A673 (cell line): ENCODE measurements at regions not wholly inside any gene's neighbourhood (a gene's known extent, or its start where the extent isn't known, plus 50 kb on each side); places are given as distances from the start of the nearest gene placed in this dataset.

Experiments used
- BruUV-seq: library from RNA; stranded (reverse); fragments of 400-500 nt; replicated peaks from 2 replicates; lab custom pipeline; 2021; lab: Mats Ljungman, UMichigan
- CTCF ChIA-PET: fragments of 300-600 bp; sonication (Branson Sonifier 250); formaldehyde crosslinking; loops from one replicate; lab custom pipeline; 2022; ENCODE audit warnings: antibody characterized with exemption; lab: Charles Lee
- POLR2A ChIA-PET: fragments of 300-600 bp; sonication (Branson Sonifier 250); formaldehyde crosslinking; loops from one replicate; lab custom pipeline; 2022; ENCODE audit warnings: antibody characterized with exemption; ENCODE audit not compliant: low non-redundant PET; lab: Charles Lee
- DNase-seq: peaks from one replicate; pipeline ENCODE4 v3.0.0-alpha.2; 2015; ENCODE audit warnings: low spot score
- H3K27ac ChIP-seq: fragments of 200-600 bp; sonication (generic); 2 replicates; pipeline ENCODE4 v1.5.1; 2016; ENCODE audit warnings: mixed run types, low read depth, mild to moderate bottlenecking, mixed read lengths, antibody characterized with exemption, low read length; ENCODE audit not compliant: poor library complexity, severe bottlenecking
- H3K27me3 ChIP-seq: fragments of 200-600 bp; sonication (generic); replicated peaks from 2 replicates; pipeline ENCODE4 v1.6.1; 2017; ENCODE audit warnings: mixed run types, low read depth, mild to moderate bottlenecking, mixed read lengths, antibody characterized with exemption, low read length; ENCODE audit not compliant: insufficient read depth, poor library complexity
- H3K36me3 ChIP-seq: fragments of 200-600 bp; sonication (generic); 2 replicates; pipeline ENCODE4 v1.6.1; 2016; ENCODE audit warnings: mixed run types, mild to moderate bottlenecking, mixed read lengths, antibody characterized with exemption, low read length; ENCODE audit not compliant: insufficient read depth, poor library complexity, severe bottlenecking
- H3K4me1 ChIP-seq: fragments of 200-600 bp; sonication (generic); 2 replicates; pipeline ENCODE4 v1.6.1; 2017; ENCODE audit warnings: mixed run types, mild to moderate bottlenecking, mixed read lengths, antibody characterized with exemption, low read length; ENCODE audit not compliant: insufficient read depth, poor library complexity, severe bottlenecking
- H3K4me3 ChIP-seq: fragments of 200-600 bp; sonication (generic); 2 replicates; pipeline ENCODE4 v1.5.1; 2016; ENCODE audit warnings: low read depth, mixed run types, mild to moderate bottlenecking, mixed read lengths, low read length; ENCODE audit not compliant: poor library complexity, severe bottlenecking
- H3K9me3 ChIP-seq: fragments of 200-600 bp; sonication (generic); 2 replicates; pipeline ENCODE4 v1.6.1; 2016; ENCODE audit warnings: mixed run types, low read depth, mild to moderate bottlenecking, mixed read lengths, antibody characterized with exemption, low read length; ENCODE audit not compliant: poor library complexity, severe bottlenecking
- EZH2 ChIP-seq: fragments of 200-600 bp; sonication (generic); IDR thresholded peaks from 2 replicates; pipeline ENCODE4 v1.6.1; 2017; ENCODE audit warnings: borderline replicate concordance, low read depth, mild to moderate bottlenecking, mixed read lengths, antibody characterized with exemption, low read length; ENCODE audit not compliant: poor library complexity, severe bottlenecking
- intact Hi-C: fragments of 100-400 bp; cut with micrococcal nuclease; formaldehyde crosslinking; loops from one replicate; pipeline ENCODE4 v1.10.0; 2022; ENCODE audit not compliant: unreplicated experiment
- TF ChIP-seq, protein P1 (sequence below): fragments of 300-800, 200-600 bp; sonication (generic); conservative IDR thresholded peaks from 2 replicates; pipeline ENCODE4 v1.5.1; 2017; ENCODE audit warnings: low read depth, mild to moderate bottlenecking, antibody characterized with exemption, low read length, moderate library complexity, mixed read lengths

DNA sequence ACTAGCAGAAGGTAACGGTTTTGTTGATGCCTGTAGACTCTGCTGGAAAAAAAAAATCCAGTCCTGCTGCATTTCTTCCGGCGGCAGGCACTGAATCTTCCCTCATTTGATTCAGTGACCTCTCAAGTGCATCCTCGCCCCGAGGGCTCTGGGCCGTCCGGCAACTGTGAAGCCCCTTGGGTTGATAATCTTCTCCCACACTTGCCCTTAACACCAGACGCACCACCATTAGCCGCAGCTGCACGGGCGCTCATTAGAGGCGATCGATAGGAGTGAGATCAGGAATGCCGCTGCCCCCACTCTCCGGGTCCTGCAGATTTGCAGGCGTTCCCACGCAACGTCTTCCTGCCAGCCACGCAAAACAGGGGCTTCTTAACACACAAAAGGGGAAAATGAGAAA is 200.0 kb upstream of the MKI67 start:
- H3K27ac ChIP-seq: no peak overlapping the region
- DNase-seq: no peak
- H3K36me3 ChIP-seq: no peaks in the 10 kb centered on the region
- BruUV-seq: no TSS peak
- peaks cover 98% of the 10 kb centered on the region for H3K27me3 ChIP-seq
- TF ChIP-seq, protein P1, sequence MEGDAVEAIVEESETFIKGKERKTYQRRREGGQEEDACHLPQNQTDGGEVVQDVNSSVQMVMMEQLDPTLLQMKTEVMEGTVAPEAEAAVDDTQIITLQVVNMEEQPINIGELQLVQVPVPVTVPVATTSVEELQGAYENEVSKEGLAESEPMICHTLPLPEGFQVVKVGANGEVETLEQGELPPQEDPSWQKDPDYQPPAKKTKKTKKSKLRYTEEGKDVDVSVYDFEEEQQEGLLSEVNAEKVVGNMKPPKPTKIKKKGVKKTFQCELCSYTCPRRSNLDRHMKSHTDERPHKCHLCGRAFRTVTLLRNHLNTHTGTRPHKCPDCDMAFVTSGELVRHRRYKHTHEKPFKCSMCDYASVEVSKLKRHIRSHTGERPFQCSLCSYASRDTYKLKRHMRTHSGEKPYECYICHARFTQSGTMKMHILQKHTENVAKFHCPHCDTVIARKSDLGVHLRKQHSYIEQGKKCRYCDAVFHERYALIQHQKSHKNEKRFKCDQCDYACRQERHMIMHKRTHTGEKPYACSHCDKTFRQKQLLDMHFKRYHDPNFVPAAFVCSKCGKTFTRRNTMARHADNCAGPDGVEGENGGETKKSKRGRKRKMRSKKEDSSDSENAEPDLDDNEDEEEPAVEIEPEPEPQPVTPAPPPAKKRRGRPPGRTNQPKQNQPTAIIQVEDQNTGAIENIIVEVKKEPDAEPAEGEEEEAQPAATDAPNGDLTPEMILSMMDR: no peak
- TF ChIP-seq EZH2: no peak
- no peak overlapping the region for H3K4me3 ChIP-seq
- intact Hi-C loops: no loop called here
- CTCF ChIA-PET: no interaction called here
- no peaks in the 10 kb centered on the region for H3K4me1 ChIP-seq
- peaks cover 9% of the 10 kb centered on the region for H3K9me3 ChIP-seq
- POLR2A ChIA-PET: no interaction called here

DNA sequence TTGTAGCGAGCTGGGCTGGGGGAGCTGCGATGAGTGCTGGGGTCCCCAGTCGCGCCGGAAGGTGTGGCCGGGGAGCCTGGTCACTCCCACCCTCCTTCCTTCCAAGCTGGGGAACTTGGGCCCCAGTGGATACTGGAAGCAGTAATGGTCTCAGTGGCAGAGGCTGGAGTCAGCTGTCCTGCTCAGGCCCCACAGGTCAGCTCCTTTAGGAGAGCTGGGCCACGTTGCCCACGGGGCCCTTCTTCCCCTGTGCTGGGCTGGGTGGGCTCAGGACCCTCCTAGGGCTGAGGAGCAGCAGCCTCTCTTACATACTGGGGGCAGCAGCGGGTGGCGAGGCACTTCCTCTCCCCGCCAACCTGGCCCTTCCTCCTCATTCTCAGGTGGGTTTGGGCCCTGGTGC is 200.6 kb upstream of the MKI67 start:
- no TSS peak for BruUV-seq
- no peak for DNase-seq
- ChIA-PET POLR2A (no interaction called here), CTCF (no interaction called here)
- no peaks in the 10 kb centered on the region for H3K4me1 ChIP-seq
- intact Hi-C loops: no loop called here
- no peaks in the 10 kb centered on the region for H3K36me3 ChIP-seq
- H3K27ac ChIP-seq: no peak overlapping the region
- H3K9me3 ChIP-seq: peaks cover 9% of the 10 kb centered on the region
- no peak for TF ChIP-seq EZH2
- TF ChIP-seq, protein P1: no peak
- no peak overlapping the region for H3K4me3 ChIP-seq
- H3K27me3 ChIP-seq: peaks cover 95% of the 10 kb centered on the region

DNA sequence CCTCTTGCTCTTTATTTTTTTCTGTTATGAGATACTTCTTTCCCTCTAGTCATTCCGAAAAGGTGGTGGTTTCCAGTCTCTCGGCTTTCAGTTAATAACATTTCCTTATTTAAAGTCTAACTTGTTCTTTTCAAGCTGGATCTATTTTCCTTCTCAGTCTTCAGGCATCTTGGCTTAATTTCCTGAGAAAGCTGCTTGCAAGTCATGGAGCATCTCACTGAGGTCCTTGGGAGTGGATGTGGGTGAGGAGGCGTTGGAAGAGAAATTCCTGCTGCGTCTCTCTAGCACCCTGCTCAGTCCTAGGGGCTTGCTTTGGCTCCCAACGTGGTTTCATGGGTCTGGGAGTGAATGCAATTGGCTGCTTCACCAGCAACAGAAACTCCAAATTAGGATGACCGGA is 210.2 kb upstream of the MKI67 start:
- Histone ChIP-seq H3K4me3 (no peak overlapping the region), H3K27ac (no peak overlapping the region), H3K9me3 (no peaks in the 10 kb centered on the region), H3K36me3 (no peaks in the 10 kb centered on the region), H3K27me3 (peaks cover 84% of the 10 kb centered on the region), H3K4me1 (no peaks in the 10 kb centered on the region)
- POLR2A ChIA-PET: no interaction called here
- CTCF ChIA-PET: no interaction called here
- TF ChIP-seq EZH2: no peak
- TF ChIP-seq, protein P1: no peak
- intact Hi-C loops: no loop called here
- DNase-seq: no peak
- no TSS peak for BruUV-seq
